Neural cell (in vitro differentiated cells): ENCODE measurements at regions not wholly inside any gene's neighbourhood (a gene's known extent, or its start where the extent isn't known, plus 50 kb on each side); places are given as distances from the start of the nearest gene placed in this dataset.

Experiments
- H2AFZ ChIP-seq: fragments of 200-600, 300-800 bp; sonication (generic), shearing (Covaris generic); 2 replicates; pipeline ENCODE4 v1.6.0; 2014; ENCODE audit warnings: low read depth, mild to moderate bottlenecking, antibody characterized with exemption, low read length, moderate library complexity
- H3F3A ChIP-seq: fragments of 200-600 bp; shearing (Covaris generic); 2 replicates; pipeline ENCODE4 v1.6.1; 2016; ENCODE audit warnings: mild to moderate bottlenecking, moderate library complexity, mixed read lengths, antibody characterized with exemption, low read length; ENCODE audit not compliant: insufficient read depth, poor library complexity, severe bottlenecking
- H3K27ac ChIP-seq: fragments of 200-600, 300-800 bp; sonication (generic), shearing (Covaris generic); 2 replicates; pipeline ENCODE4 v1.5.1; 2014; ENCODE audit warnings: mild to moderate bottlenecking, low read length, moderate library complexity
- H3K27me3 ChIP-seq: fragments of 300-800, 200-600 bp; sonication (generic), shearing (Covaris generic); 2 replicates; pipeline ENCODE4 v1.6.0; 2014; ENCODE audit warnings: mild to moderate bottlenecking, low read depth, low read length, moderate library complexity; ENCODE audit not compliant: insufficient read depth
- H3K36me3 ChIP-seq: fragments of 300-800, 200-600 bp; sonication (generic), shearing (Covaris generic); 2 replicates; pipeline ENCODE4 v1.5.1; 2014; ENCODE audit warnings: mild to moderate bottlenecking, antibody characterized with exemption, low read length, moderate library complexity; ENCODE audit not compliant: insufficient read depth
- H3K4me2 ChIP-seq: fragments of 300-800, 200-600 bp; sonication (generic), shearing (Covaris generic); 2 replicates; pipeline ENCODE4 v1.6.0; 2014; ENCODE audit warnings: mild to moderate bottlenecking, low read length
- H3K4me3 ChIP-seq: fragments of 300-800, 200-600 bp; sonication (generic), shearing (Covaris generic); 2 replicates; pipeline ENCODE4 v1.5.1; 2014; ENCODE audit warnings: mild to moderate bottlenecking, low read length, moderate library complexity
- H3K79me2 ChIP-seq: fragments of 200-600 bp; shearing (Covaris generic); replicated peaks from 2 replicates; pipeline ENCODE4 v1.6.0; 2014; ENCODE audit warnings: mild to moderate bottlenecking, low read length, moderate library complexity; ENCODE audit not compliant: insufficient read depth
- H3K9ac ChIP-seq: fragments of 300-800, 200-600 bp; sonication (generic), shearing (Covaris generic); 2 replicates; pipeline ENCODE4 v1.6.1; 2016; ENCODE audit warnings: mild to moderate bottlenecking, low read length, mixed read lengths
- H3K9me2 ChIP-seq: fragments of 200-600 bp; shearing (Covaris generic); 2 replicates; pipeline ENCODE4 v1.6.1; 2016; ENCODE audit warnings: mild to moderate bottlenecking, low read length, mixed read lengths; ENCODE audit not compliant: insufficient read depth
- H3K9me3 ChIP-seq: fragments of 200-600, 300-800 bp; sonication (generic), shearing (Covaris generic); 2 replicates; pipeline ENCODE4 v1.6.1; 2016; ENCODE audit warnings: mild to moderate bottlenecking, mixed run types, low read length, moderate library complexity, mixed read lengths
- H4K20me1 ChIP-seq: fragments of 200-600 bp; shearing (Covaris generic); 2 replicates; pipeline ENCODE4 v1.6.1; 2016; ENCODE audit warnings: mild to moderate bottlenecking, mixed run types; ENCODE audit not compliant: insufficient read depth
- CTCF ChIP-seq: fragments of 450-650 bp; IDR thresholded peaks from 2 replicates; pipeline ENCODE4 v1.5.1; 2014; ENCODE audit warnings: antibody characterized with exemption, mild to moderate bottlenecking, moderate library complexity; ENCODE audit not compliant: poor library complexity, severe bottlenecking
- EP300 ChIP-seq: fragments of 450-650 bp; conservative IDR thresholded peaks from 2 replicates; pipeline ENCODE4 v1.6.1; 2014; ENCODE audit warnings: antibody characterized with exemption, mild to moderate bottlenecking, moderate library complexity; ENCODE audit not compliant: poor library complexity, severe bottlenecking
- EZH2 ChIP-seq: fragments of 200-600, 300-800 bp; shearing (Covaris generic), sonication (generic); IDR thresholded peaks from 2 replicates; pipeline ENCODE4 v1.6.1; 2014; ENCODE audit warnings: antibody characterized with exemption, low read length, borderline replicate concordance, mild to moderate bottlenecking; ENCODE audit not compliant: insufficient read depth, poor library complexity, severe bottlenecking
- MXI1 ChIP-seq: fragments of 450-650 bp; conservative IDR thresholded peaks from 2 replicates; pipeline ENCODE4 v1.6.1; 2014; ENCODE audit warnings: antibody characterized with exemption, mild to moderate bottlenecking; ENCODE audit not compliant: poor library complexity, severe bottlenecking
- POLR2AphosphoS5 ChIP-seq: IDR thresholded peaks from 2 replicates; pipeline ENCODE4 v1.6.1; 2012
- RAD21 ChIP-seq: fragments of 450-650 bp; conservative IDR thresholded peaks from 2 replicates; pipeline ENCODE4 v1.6.1; 2014; ENCODE audit warnings: antibody characterized with exemption, mild to moderate bottlenecking, moderate library complexity
- REST ChIP-seq: IDR thresholded peaks from 2 replicates; pipeline ENCODE4 v1.6.1; 2012; ENCODE audit warnings: borderline replicate concordance
- SMC3 ChIP-seq: fragments of 450-650 bp; conservative IDR thresholded peaks from 2 replicates; pipeline ENCODE4 v1.6.1; 2014; ENCODE audit warnings: antibody characterized with exemption, mild to moderate bottlenecking, moderate library complexity; ENCODE audit not compliant: poor library complexity
- TAF1 ChIP-seq: IDR thresholded peaks from 2 replicates; pipeline ENCODE4 v1.6.1; 2012; ENCODE audit warnings: low read depth

DNA sequence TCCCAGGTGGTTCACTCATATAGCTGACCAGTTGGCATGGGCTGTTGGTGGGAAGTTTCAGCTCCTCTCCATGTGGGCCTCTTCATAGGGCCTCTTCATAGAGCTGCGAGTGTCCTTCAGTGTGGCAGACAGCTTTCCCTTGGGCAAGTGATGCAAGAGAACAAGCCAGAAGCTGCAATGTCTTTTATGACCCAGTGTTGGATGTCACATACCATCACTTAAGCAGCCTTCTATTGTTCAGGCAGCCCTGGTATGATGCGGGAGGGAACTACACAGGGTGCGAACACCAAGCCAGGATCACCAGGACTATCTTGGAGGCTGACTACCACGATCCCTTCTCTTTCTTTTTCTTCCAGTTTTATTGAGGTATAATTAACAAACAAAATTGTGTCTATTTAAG lies 126.5 kb upstream of the ITGA6 start:
- H3K9ac ChIP-seq, result no peak overlapping the region
- no peak overlapping the region for H2AFZ ChIP-seq
- H4K20me1 ChIP-seq, result no peaks in the 10 kb centered on the region
- H3K79me2 ChIP-seq, result no peaks in the 10 kb centered on the region
- no peaks in the 10 kb centered on the region for H3F3A ChIP-seq
- no peaks in the 10 kb centered on the region for H3K36me3 ChIP-seq
- H3K9me2 ChIP-seq, result no peaks in the 10 kb centered on the region
- H3K4me3 ChIP-seq, result no peak overlapping the region
- H3K9me3 ChIP-seq, result no peaks in the 10 kb centered on the region
- H3K27me3 ChIP-seq, result no peaks in the 10 kb centered on the region
- TF ChIP-seq POLR2AphosphoS5, result no peak
- no peak for TF ChIP-seq CTCF
- no peak for TF ChIP-seq REST
- TF ChIP-seq EZH2, result no peak
- no peak for TF ChIP-seq TAF1
- TF ChIP-seq MXI1, result no peak
- TF ChIP-seq RAD21, result no peak
- TF ChIP-seq SMC3, result no peak
- TF ChIP-seq EP300, result no peak
- no peak overlapping the region for H3K4me2 ChIP-seq
- no peak overlapping the region for H3K27ac ChIP-seq

- no peak overlapping the region for H3K4me3 ChIP-seq
- H2AFZ ChIP-seq, result no peak overlapping the region
- TF ChIP-seq RAD21 (no peak), CTCF (no peak), EZH2 (no peak), REST (no peak), MXI1 (no peak), POLR2AphosphoS5 (no peak)
Measured at GRCh38 chr2:172305066-172305465, 122.3 kb upstream of the ITGA6 start.

More at GRCh38 chr2:172305066-172305465, 122.3 kb upstream of the ITGA6 start:
- Histone ChIP-seq H3K9ac (no peak overlapping the region), H3K79me2 (no peaks in the 10 kb centered on the region), H4K20me1 (no peaks in the 10 kb centered on the region), H3K27me3 (no peaks in the 10 kb centered on the region), H3K9me3 (no peaks in the 10 kb centered on the region), H3K27ac (no peak overlapping the region), H3K36me3 (no peaks in the 10 kb centered on the region), H3K9me2 (no peaks in the 10 kb centered on the region), H3F3A (no peaks in the 10 kb centered on the region), H3K4me2 (no peak overlapping the region)
